KMS-11 (cell line): ENCODE measurements at regions not wholly inside any gene's neighbourhood (a gene's known extent, or its start where the extent isn't known, plus 50 kb on each side); places are given as distances from the start of the nearest gene placed in this dataset.

ENCODE experiments used
- H2AFZ ChIP-seq: fragments of 200-600 bp; sonication (generic); 2 replicates; pipeline ENCODE4 v1.6.1; 2016; ENCODE audit warnings: antibody characterized with exemption, mixed run types, low read depth
- H3K27ac ChIP-seq: fragments of 200-600 bp; sonication (generic); 2 replicates; pipeline ENCODE4 v1.6.1; 2016; ENCODE audit warnings: mild to moderate bottlenecking, mixed run types
- H3K27me3 ChIP-seq: fragments of 200-600 bp; sonication (generic); 2 replicates; pipeline ENCODE4 v1.6.1; 2017; ENCODE audit warnings: mild to moderate bottlenecking, low read depth, mixed run types, moderate library complexity; ENCODE audit not compliant: insufficient read depth
- H3K36me3 ChIP-seq: fragments of 200-600 bp; sonication (generic); 2 replicates; pipeline ENCODE4 v1.6.1; 2017; ENCODE audit warnings: mild to moderate bottlenecking, mixed run types; ENCODE audit not compliant: insufficient read depth
- H3K4me1 ChIP-seq: fragments of 200-600 bp; sonication (generic); 2 replicates; pipeline ENCODE4 v1.6.1; 2016; ENCODE audit warnings: mild to moderate bottlenecking, low read depth, mixed run types; ENCODE audit not compliant: poor library complexity, severe bottlenecking
- H3K4me2 ChIP-seq: fragments of 200-600 bp; sonication (generic); 2 replicates; pipeline ENCODE4 v1.7.0; 2016; ENCODE audit warnings: mild to moderate bottlenecking, mixed run types
- H3K4me3 ChIP-seq: fragments of 200-600 bp; sonication (generic); IDR thresholded peaks from 2 replicates; pipeline ENCODE4 v1.6.1; 2017; ENCODE audit warnings: low read depth, low read length, mixed read lengths; ENCODE audit not compliant: insufficient read depth
- H3K79me2 ChIP-seq: fragments of 200-600 bp; sonication (generic); 2 replicates; pipeline ENCODE4 v1.6.1; 2016; ENCODE audit warnings: low read depth, mixed run types; ENCODE audit not compliant: insufficient read depth
- H3K9ac ChIP-seq: fragments of 200-600 bp; sonication (generic); 2 replicates; pipeline ENCODE4 v1.6.1; 2016; ENCODE audit warnings: mild to moderate bottlenecking, mixed run types
- H4K20me1 ChIP-seq: fragments of 200-600 bp; sonication (generic); 2 replicates; pipeline ENCODE4 v1.6.1; 2016; ENCODE audit warnings: mild to moderate bottlenecking, mixed run types; ENCODE audit not compliant: insufficient read depth
- CTCF ChIP-seq: fragments of 200-600 bp; sonication (generic); conservative IDR thresholded peaks from 2 replicates; pipeline ENCODE4 v1.6.1; 2017; ENCODE audit warnings: low read depth, mild to moderate bottlenecking, antibody characterized with exemption, low read length, moderate library complexity, mixed read lengths

- H3K27me3 ChIP-seq, result no peaks in the 10 kb centered on the region
- H3K9ac ChIP-seq, result no peak overlapping the region
Measured at GRCh38 chr2:9793156-9793917, 49.9 kb upstream of the TAF1B start.

More at GRCh38 chr2:9793156-9793917, 49.9 kb upstream of the TAF1B start:
- TF ChIP-seq CTCF, result no peak
- no peaks in the 10 kb centered on the region for H3K4me1 ChIP-seq
- H3K27ac ChIP-seq, result no peak overlapping the region
- no peak overlapping the region for H2AFZ ChIP-seq
- H4K20me1 ChIP-seq, result no peaks in the 10 kb centered on the region
- H3K36me3 ChIP-seq, result no peaks in the 10 kb centered on the region
- H3K79me2 ChIP-seq, result no peaks in the 10 kb centered on the region
- no peak overlapping the region for H3K4me2 ChIP-seq
- H3K4me3 ChIP-seq, result no peak overlapping the region
